SK-N-MC (cell line): ENCODE measurements at regions not wholly inside any gene's neighbourhood (a gene's known extent, or its start where the extent isn't known, plus 50 kb on each side); places are given as distances from the start of the nearest gene placed in this dataset.

Experiments used
- EZH2 ChIP-seq: fragments of 200-600 bp; sonication (generic); IDR thresholded peaks from one replicate; pipeline ENCODE4 v1.6.1; 2017; ENCODE audit warnings: antibody characterized with exemption
- FOXP2 ChIP-seq: optimal IDR thresholded peaks from 2 replicates; pipeline ENCODE3; 2011; ENCODE audit warnings: mild to moderate bottlenecking, moderate library complexity; ENCODE audit not compliant: insufficient read depth; ENCODE audit errors: extremely low read length, control extremely low read depth
- POLR2AphosphoS5 ChIP-seq: IDR thresholded peaks from 2 replicates; pipeline ENCODE4 v1.6.1; 2012; ENCODE audit warnings: mild to moderate bottlenecking, low read depth, low read length, borderline replicate concordance

GRCh38 chr11:134613646-134614045 lies 201.6 kb upstream of the B3GAT1 start:
- TF ChIP-seq EZH2 (no peak), POLR2AphosphoS5 (no peak), FOXP2 (no peak)
